ENCODE measurements at regions not wholly inside any gene's neighbourhood (a gene's known extent, or its start where the extent isn't known, plus 50 kb on each side); places are given as distances from the start of the nearest gene placed in this dataset.

GRCh38 chr7:54060643-54061042, 481.5 kb upstream of the VSTM2A start:
- Histone ChIP-seq H3K79me2 (ENCODE audit: insufficient read depth) (no peaks in the 10 kb centered on the region), H3K4me1 (ENCODE audit: insufficient read depth) (no peaks in the 10 kb centered on the region), H3K4me3 (no peak overlapping the region), H3K9ac (no peak overlapping the region), H3K9me3 (ENCODE audit: low read depth) (no peaks in the 10 kb centered on the region), H3K9me2 (ENCODE audit: insufficient read depth) (no peaks in the 10 kb centered on the region), H3K36me3 (ENCODE audit: low read depth) (no peaks in the 10 kb centered on the region), H3K27me3 (replicated peaks; ENCODE audit: insufficient read depth) (no peaks in the 10 kb centered on the region), H3K4me2 (ENCODE audit: unreplicated experiment) (no peak overlapping the region), H3K27ac (no peak overlapping the region), H2AFZ (no peak overlapping the region), H4K20me1 (ENCODE audit: insufficient read depth) (no peaks in the 10 kb centered on the region), H3F3A (ENCODE audit: insufficient read depth) (no peaks in the 10 kb centered on the region)
- in situ Hi-C loops (cut with MboI) = no loop called here
- no peak for TF ChIP-seq EZH2 (IDR thresholded peaks at IDR 0.05; ENCODE audit: insufficient read depth, poor library complexity, severe bottlenecking)
- no peak for TF ChIP-seq EZH2phosphoT487 (IDR thresholded peaks at IDR 0.05; ENCODE audit: insufficient read depth, low read depth)
- no peak for DNase-seq
- 15 to 27% methylated on average over 4 of the region's 4 CpGs for WGBS, 2 experiments (ENCODE audit: low coverage in 1 of 2, low lambda C conversion rate in 2 of 2, missing lambda C conversion rate in 2 of 2)

DNA sequence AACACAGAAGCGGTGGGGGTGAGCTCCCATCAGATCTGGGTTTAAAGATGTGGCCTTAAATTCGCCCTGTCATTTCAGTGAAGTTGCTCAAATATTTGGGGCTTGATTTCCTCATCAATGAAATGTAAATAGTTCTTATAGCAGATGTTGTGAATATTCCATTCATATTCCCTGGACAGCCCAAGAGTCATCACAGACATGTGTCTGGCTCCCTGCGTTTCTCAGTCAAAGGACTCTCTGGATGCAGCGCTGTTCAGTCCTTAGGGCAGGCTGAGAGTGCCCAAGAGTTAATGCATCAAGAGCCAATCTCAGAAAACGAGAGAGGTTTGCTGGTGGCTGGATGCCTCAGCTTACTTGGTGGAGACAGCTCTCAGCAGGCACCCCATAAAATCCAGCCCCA, 475.5 kb upstream of the VSTM2A start:
- H3K4me2 ChIP-seq (ENCODE audit: unreplicated experiment) = no peak overlapping the region
- no peaks in the 10 kb centered on the region for H3K79me2 ChIP-seq (ENCODE audit: insufficient read depth)
- H3K9me2 ChIP-seq (ENCODE audit: insufficient read depth) = no peaks in the 10 kb centered on the region
- DNase-seq = no peak
- H3K4me1 ChIP-seq (ENCODE audit: insufficient read depth) = no peaks in the 10 kb centered on the region
- no peaks in the 10 kb centered on the region for H3K36me3 ChIP-seq (ENCODE audit: low read depth)
- H3K4me3 ChIP-seq = no peak overlapping the region
- H4K20me1 ChIP-seq (ENCODE audit: insufficient read depth) = no peaks in the 10 kb centered on the region
- in situ Hi-C loops (cut with MboI) = no loop called here
- H3K27me3 ChIP-seq (replicated peaks; ENCODE audit: insufficient read depth) = no peaks in the 10 kb centered on the region
- WGBS, 2 experiments (ENCODE audit: low coverage in 1 of 2, low lambda C conversion rate in 2 of 2, missing lambda C conversion rate in 2 of 2) = 9 to 20% methylated on average over 5 of the region's 5 CpGs
- H3F3A ChIP-seq (ENCODE audit: insufficient read depth) = no peaks in the 10 kb centered on the region
- H3K9me3 ChIP-seq (ENCODE audit: low read depth) = no peaks in the 10 kb centered on the region
- TF ChIP-seq EZH2 (IDR thresholded peaks at IDR 0.05; ENCODE audit: insufficient read depth, poor library complexity, severe bottlenecking) (no peak), EZH2phosphoT487 (IDR thresholded peaks at IDR 0.05; ENCODE audit: insufficient read depth, low read depth) (no peak)
- H3K27ac ChIP-seq = no peak overlapping the region
- H3K9ac ChIP-seq = no peak overlapping the region
- no peak overlapping the region for H2AFZ ChIP-seq

DNA sequence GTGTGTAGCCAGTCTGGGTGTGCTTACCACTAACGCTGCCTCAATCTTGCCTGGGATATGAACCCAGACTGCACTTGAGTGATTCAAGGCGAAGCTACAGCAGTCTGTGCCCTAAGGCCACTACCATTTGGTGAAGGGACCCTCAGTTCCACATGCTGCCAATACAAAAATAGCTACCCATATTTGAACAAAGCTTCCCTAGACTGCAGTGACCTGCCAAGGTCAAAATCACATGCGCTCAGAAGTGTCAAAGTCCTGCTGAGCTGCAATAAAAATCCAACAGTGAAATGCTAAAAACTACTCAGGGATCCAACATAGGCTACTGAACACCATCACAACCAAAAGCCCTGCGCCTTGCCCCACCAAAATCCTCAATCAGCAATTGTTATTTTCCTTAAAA, 472.3 kb upstream of the VSTM2A start:
- Histone ChIP-seq H3K79me2 (ENCODE audit: insufficient read depth) (no peaks in the 10 kb centered on the region), H3F3A (ENCODE audit: insufficient read depth) (no peaks in the 10 kb centered on the region), H3K9ac (no peak overlapping the region), H3K9me2 (ENCODE audit: insufficient read depth) (no peaks in the 10 kb centered on the region), H3K27me3 (replicated peaks; ENCODE audit: insufficient read depth) (no peaks in the 10 kb centered on the region), H3K4me1 (ENCODE audit: insufficient read depth) (no peaks in the 10 kb centered on the region), H3K9me3 (ENCODE audit: low read depth) (no peaks in the 10 kb centered on the region), H3K4me2 (ENCODE audit: unreplicated experiment) (no peak overlapping the region), H4K20me1 (ENCODE audit: insufficient read depth) (no peaks in the 10 kb centered on the region), H3K4me3 (no peak overlapping the region), H3K36me3 (ENCODE audit: low read depth) (no peaks in the 10 kb centered on the region), H2AFZ (no peak overlapping the region), H3K27ac (no peak overlapping the region)
- no peak for TF ChIP-seq EZH2phosphoT487 (IDR thresholded peaks at IDR 0.05; ENCODE audit: insufficient read depth, low read depth)
- no peak for TF ChIP-seq EZH2 (IDR thresholded peaks at IDR 0.05; ENCODE audit: insufficient read depth, poor library complexity, severe bottlenecking)
- in situ Hi-C loops (cut with MboI) = no loop called here
- no peak for DNase-seq
- 16 to 17% methylated on average over 4 of the region's 4 CpGs for WGBS, 2 experiments (ENCODE audit: low coverage in 1 of 2, low lambda C conversion rate in 2 of 2, missing lambda C conversion rate in 2 of 2)

DNA sequence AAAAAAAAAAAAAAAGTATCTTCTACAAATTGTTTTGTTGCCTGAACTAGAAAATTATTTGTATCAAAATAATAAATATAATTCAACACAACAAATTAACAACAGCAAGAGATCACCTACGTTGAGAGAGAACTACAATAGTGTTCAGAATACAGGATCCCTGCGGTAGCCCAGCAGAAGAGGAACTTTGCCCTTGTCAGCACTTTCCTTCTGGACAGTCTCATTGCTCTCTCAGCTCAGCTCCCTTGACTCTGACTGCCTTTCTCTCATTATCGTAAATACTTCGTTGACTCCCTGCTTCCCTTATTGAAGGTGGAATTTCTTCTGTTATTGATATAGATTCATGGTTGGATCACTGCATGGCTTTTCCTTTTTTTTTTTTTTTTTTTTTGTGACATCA, 469.5 kb upstream of the VSTM2A start:
- H3K9me2 ChIP-seq (ENCODE audit: insufficient read depth) = no peaks in the 10 kb centered on the region
- DNase-seq = no peak
- H3K36me3 ChIP-seq (ENCODE audit: low read depth) = no peaks in the 10 kb centered on the region
- no peaks in the 10 kb centered on the region for H3K4me1 ChIP-seq (ENCODE audit: insufficient read depth)
- no peak overlapping the region for H3K27ac ChIP-seq
- no peaks in the 10 kb centered on the region for H4K20me1 ChIP-seq (ENCODE audit: insufficient read depth)
- H3F3A ChIP-seq (ENCODE audit: insufficient read depth) = no peaks in the 10 kb centered on the region
- in situ Hi-C loops (cut with MboI) = no loop called here
- 19 to 20% methylated on average over 4 of the region's 4 CpGs for WGBS, 2 experiments (ENCODE audit: low coverage in 1 of 2, low lambda C conversion rate in 2 of 2, missing lambda C conversion rate in 2 of 2)
- no peaks in the 10 kb centered on the region for H3K79me2 ChIP-seq (ENCODE audit: insufficient read depth)
- H3K4me2 ChIP-seq (ENCODE audit: unreplicated experiment) = no peak overlapping the region
- H2AFZ ChIP-seq = no peak overlapping the region
- no peaks in the 10 kb centered on the region for H3K27me3 ChIP-seq (replicated peaks; ENCODE audit: insufficient read depth)
- H3K9me3 ChIP-seq (ENCODE audit: low read depth) = no peaks in the 10 kb centered on the region
- TF ChIP-seq EZH2phosphoT487 (IDR thresholded peaks at IDR 0.05; ENCODE audit: insufficient read depth, low read depth) (no peak), EZH2 (IDR thresholded peaks at IDR 0.05; ENCODE audit: insufficient read depth, poor library complexity, severe bottlenecking) (no peak)
- no peak overlapping the region for H3K9ac ChIP-seq
- no peak overlapping the region for H3K4me3 ChIP-seq

- 28 to 31% methylated on average over 3 of the region's 3 CpGs for WGBS, 2 experiments (ENCODE audit: low coverage in 1 of 2, low lambda C conversion rate in 2 of 2, missing lambda C conversion rate in 2 of 2)
- no peaks in the 10 kb centered on the region for H3K4me1 ChIP-seq (ENCODE audit: insufficient read depth)
- no peaks in the 10 kb centered on the region for H3K79me2 ChIP-seq (ENCODE audit: insufficient read depth)
- H3K4me2 ChIP-seq (ENCODE audit: unreplicated experiment) = no peak overlapping the region
- H3F3A ChIP-seq (ENCODE audit: insufficient read depth) = no peaks in the 10 kb centered on the region
- TF ChIP-seq EZH2 (IDR thresholded peaks at IDR 0.05; ENCODE audit: insufficient read depth, poor library complexity, severe bottlenecking) (no peak), EZH2phosphoT487 (IDR thresholded peaks at IDR 0.05; ENCODE audit: insufficient read depth, low read depth) (no peak)
- H3K9me2 ChIP-seq (ENCODE audit: insufficient read depth) = no peaks in the 10 kb centered on the region
- no peak overlapping the region for H2AFZ ChIP-seq
- H4K20me1 ChIP-seq (ENCODE audit: insufficient read depth) = no peaks in the 10 kb centered on the region
- no peak overlapping the region for H3K4me3 ChIP-seq
- no peaks in the 10 kb centered on the region for H3K9me3 ChIP-seq (ENCODE audit: low read depth)
- no peaks in the 10 kb centered on the region for H3K27me3 ChIP-seq (replicated peaks; ENCODE audit: insufficient read depth)
- no peak overlapping the region for H3K27ac ChIP-seq
- no peak overlapping the region for H3K9ac ChIP-seq
- in situ Hi-C loops (cut with MboI) = no loop called here
- DNase-seq = no peak
- no peaks in the 10 kb centered on the region for H3K36me3 ChIP-seq (ENCODE audit: low read depth)
Observed at GRCh38 chr7:54076616-54077015, 465.6 kb upstream of the VSTM2A start.
